Hematopoietic multipotent progenitor cell treated with erythropoietin and hydrocortisone succinate and interleukin-3 and kit ligand, for 6 days (in vitro differentiated cells): ENCODE measurements at regions not wholly inside any gene's neighbourhood (a gene's known extent, or its start where the extent isn't known, plus 50 kb on each side); places are given as distances from the start of the nearest gene placed in this dataset.
"Not testable (repeated sequence)": the region's sequence is repeated elsewhere in the genome, so short reads cannot be mapped to it uniquely, and the experiment has no call there.

ENCODE experiments used
- DNase-seq: peaks from one replicate; pipeline ENCODE4 v3.0.0-alpha.2; 2015

GRCh38 chr21:35737899-35738346 lies 322.4 kb downstream of the SETD4 start:
- no peak for DNase-seq

GRCh38 chr21:35737449-35737848 lies 322.9 kb downstream of the SETD4 start:
- DNase-seq: no peak

GRCh38 chr21:35732788-35733187 lies 327.5 kb downstream of the SETD4 start:
- no peak for DNase-seq

GRCh38 chr21:35730325-35730724 lies 330.0 kb downstream of the SETD4 start:
- no peak for DNase-seq

GRCh38 chr21:35727830-35728229 lies 332.5 kb downstream of the SETD4 start:
- no peak for DNase-seq

- DNase-seq: no peak
Measured at GRCh38 chr21:35724156-35724555, 336.2 kb downstream of the SETD4 start.

GRCh38 chr21:35721701-35722100 lies 338.6 kb downstream of the SETD4 start:
- no peak for DNase-seq

GRCh38 chr21:35720208-35720731 lies 340.1 kb downstream of the SETD4 start:
- DNase-seq: peak; percentile 7

- DNase-seq: no peak
Measured at GRCh38 chr21:35719080-35719479, 341.2 kb downstream of the SETD4 start.

- DNase-seq: no peak
Measured at GRCh38 chr21:35716876-35717565, 343.3 kb downstream of the SETD4 start.

GRCh38 chr21:35713914-35714313 lies 346.4 kb downstream of the SETD4 start:
- DNase-seq: no peak

- no peak for DNase-seq
Measured at GRCh38 chr21:35711661-35712060, 348.7 kb downstream of the SETD4 start.

- no peak for DNase-seq
Measured at GRCh38 chr21:35711213-35711612, 349.1 kb downstream of the SETD4 start.

GRCh38 chr21:35709990-35710389 lies 350.3 kb downstream of the SETD4 start:
- not testable (repeated sequence) for DNase-seq

GRCh38 chr21:35705888-35706287 lies 354.4 kb downstream of the SETD4 start:
- no peak for DNase-seq

GRCh38 chr21:35705237-35705887 lies 355.0 kb downstream of the SETD4 start:
- DNase-seq: no peak

GRCh38 chr21:35703704-35704103 lies 356.6 kb downstream of the SETD4 start:
- no peak for DNase-seq

- no peak for DNase-seq
Measured at GRCh38 chr21:35699361-35699760, 361.0 kb downstream of the SETD4 start.

GRCh38 chr21:35697321-35697808 lies 363.0 kb downstream of the SETD4 start:
- peak; percentile 80 for DNase-seq

GRCh38 chr21:35696644-35697043 lies 363.7 kb downstream of the SETD4 start:
- peak; percentile 6 for DNase-seq

GRCh38 chr21:35692311-35692710 lies 368.0 kb downstream of the SETD4 start:
- no peak for DNase-seq

GRCh38 chr21:35690436-35690835 lies 369.9 kb downstream of the SETD4 start:
- DNase-seq: no peak

- DNase-seq: no peak
Measured at GRCh38 chr21:35686156-35686555, 374.2 kb downstream of the SETD4 start.

- DNase-seq: no peak
Measured at GRCh38 chr21:35683664-35684304, 376.5 kb downstream of the SETD4 start.
